ENCODE measurements at regions not wholly inside any gene's neighbourhood (a gene's known extent, or its start where the extent isn't known, plus 50 kb on each side); places are given as distances from the start of the nearest gene placed in this dataset.
"Not testable (repeated sequence)": the region's sequence is repeated elsewhere in the genome, so short reads cannot be mapped to it uniquely, and the experiment has no call there.

GRCh38 chr6:69487688-69488087 is 309.1 kb downstream of the LMBRD1 start:
- DNase-seq (ENCODE audit: low spot score): peak; percentile 11

GRCh38 chr6:69466979-69467570 is 329.7 kb downstream of the LMBRD1 start:
- no peak for DNase-seq (ENCODE audit: low spot score)

- no peak for DNase-seq (ENCODE audit: low spot score)
Observed at GRCh38 chr6:69465866-69466265, 330.9 kb downstream of the LMBRD1 start.

GRCh38 chr6:69456086-69456485 is 340.7 kb downstream of the LMBRD1 start:
- no peak for DNase-seq (ENCODE audit: low spot score)

- not testable (repeated sequence) for DNase-seq (ENCODE audit: low spot score)
Observed at GRCh38 chr6:69454619-69455018, 342.2 kb downstream of the LMBRD1 start.

GRCh38 chr6:69450493-69450892 is 346.3 kb downstream of the LMBRD1 start:
- DNase-seq (ENCODE audit: low spot score): not testable (repeated sequence)

GRCh38 chr6:69449887-69450286 is 346.9 kb downstream of the LMBRD1 start:
- no peak for DNase-seq (ENCODE audit: low spot score)
